ENCODE measurements at regions not wholly inside any gene's neighbourhood (a gene's known extent, or its start where the extent isn't known, plus 50 kb on each side); places are given as distances from the start of the nearest gene placed in this dataset.

DNA sequence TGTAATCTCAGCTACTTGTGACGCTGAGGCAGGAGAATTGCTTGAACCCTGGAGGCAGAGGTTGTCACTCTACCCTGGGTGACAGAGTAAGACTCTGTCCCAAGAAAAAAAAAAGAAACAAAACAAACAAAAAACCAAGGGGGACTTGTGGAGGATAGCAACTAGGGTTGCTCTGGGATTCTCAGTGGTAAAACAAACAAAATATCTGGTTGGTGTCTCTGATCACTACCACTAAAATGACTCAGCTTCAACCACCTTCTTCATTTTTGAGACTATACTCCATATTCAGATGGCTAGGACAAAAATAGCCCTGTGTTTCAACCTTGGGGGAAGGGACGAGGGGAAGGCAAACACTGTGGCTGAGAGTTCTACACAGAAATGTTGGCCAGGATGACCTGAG, 110.3 kb downstream of the ARRDC3 start:
- DNase-seq, result peak; percentile 68
- no peaks in the 10 kb centered on the region for H3K27me3 Mint-ChIP-seq (ENCODE audit: insufficient read depth)
- H3K4me3 Mint-ChIP-seq, result 0 out of 2 replicates have a peak overlapping the region, but pooled peaks have one; percentile 5
- TF ChIP-seq, protein P1, sequence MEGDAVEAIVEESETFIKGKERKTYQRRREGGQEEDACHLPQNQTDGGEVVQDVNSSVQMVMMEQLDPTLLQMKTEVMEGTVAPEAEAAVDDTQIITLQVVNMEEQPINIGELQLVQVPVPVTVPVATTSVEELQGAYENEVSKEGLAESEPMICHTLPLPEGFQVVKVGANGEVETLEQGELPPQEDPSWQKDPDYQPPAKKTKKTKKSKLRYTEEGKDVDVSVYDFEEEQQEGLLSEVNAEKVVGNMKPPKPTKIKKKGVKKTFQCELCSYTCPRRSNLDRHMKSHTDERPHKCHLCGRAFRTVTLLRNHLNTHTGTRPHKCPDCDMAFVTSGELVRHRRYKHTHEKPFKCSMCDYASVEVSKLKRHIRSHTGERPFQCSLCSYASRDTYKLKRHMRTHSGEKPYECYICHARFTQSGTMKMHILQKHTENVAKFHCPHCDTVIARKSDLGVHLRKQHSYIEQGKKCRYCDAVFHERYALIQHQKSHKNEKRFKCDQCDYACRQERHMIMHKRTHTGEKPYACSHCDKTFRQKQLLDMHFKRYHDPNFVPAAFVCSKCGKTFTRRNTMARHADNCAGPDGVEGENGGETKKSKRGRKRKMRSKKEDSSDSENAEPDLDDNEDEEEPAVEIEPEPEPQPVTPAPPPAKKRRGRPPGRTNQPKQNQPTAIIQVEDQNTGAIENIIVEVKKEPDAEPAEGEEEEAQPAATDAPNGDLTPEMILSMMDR (IDR thresholded peaks at IDR 0.05), result no peak
- peak overlapping the region; percentile 52 for H3K27ac Mint-ChIP-seq
- H3K4me1 Mint-ChIP-seq (ENCODE audit: low read depth), result peaks cover 22% of the 10 kb centered on the region
- no peaks in the 10 kb centered on the region for H3K36me3 Mint-ChIP-seq (ENCODE audit: low read depth)
- no peaks in the 10 kb centered on the region for H3K9me3 Mint-ChIP-seq

DNA sequence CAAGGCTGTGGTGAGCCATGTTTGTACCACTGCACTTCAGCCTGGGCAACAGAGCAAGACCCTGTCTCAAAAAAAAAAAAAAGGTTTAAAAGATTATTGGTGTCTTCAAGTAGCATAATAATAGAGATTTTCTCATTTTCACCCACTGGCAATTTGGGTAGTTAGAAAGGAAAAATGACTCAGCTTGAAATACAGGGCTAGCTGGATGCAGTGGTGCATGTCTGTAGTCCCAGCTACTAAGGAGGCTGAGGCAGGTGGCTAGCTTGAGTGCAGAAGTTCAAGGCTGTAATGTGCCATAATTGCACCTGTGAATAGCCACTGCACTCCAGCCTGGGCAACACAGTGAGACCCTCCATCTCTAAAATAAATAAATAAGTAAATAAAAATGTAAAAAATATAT, 111.1 kb downstream of the ARRDC3 start:
- Mint-ChIP-seq H3K27ac (no peak overlapping the region), H3K4me3 (no peak overlapping the region), H3K27me3 (ENCODE audit: insufficient read depth) (no peaks in the 10 kb centered on the region), H3K9me3 (no peaks in the 10 kb centered on the region), H3K36me3 (ENCODE audit: low read depth) (no peaks in the 10 kb centered on the region), H3K4me1 (ENCODE audit: low read depth) (peaks cover 17% of the 10 kb centered on the region)
- DNase-seq, result no peak
- TF ChIP-seq, protein P1 (IDR thresholded peaks at IDR 0.05), result no peak

- H3K36me3 Mint-ChIP-seq (ENCODE audit: low read depth), result no peaks in the 10 kb centered on the region
- no peak for DNase-seq
- H3K27ac Mint-ChIP-seq, result no peak overlapping the region
- no peaks in the 10 kb centered on the region for H3K27me3 Mint-ChIP-seq (ENCODE audit: insufficient read depth)
- no peaks in the 10 kb centered on the region for H3K9me3 Mint-ChIP-seq
- H3K4me1 Mint-ChIP-seq (ENCODE audit: low read depth), result peaks cover 24% of the 10 kb centered on the region
- TF ChIP-seq, protein P1 (IDR thresholded peaks at IDR 0.05), result no peak
- no peak overlapping the region for H3K4me3 Mint-ChIP-seq
Observed at GRCh38 chr5:91269198-91269597, 113.9 kb downstream of the ARRDC3 start.

DNA sequence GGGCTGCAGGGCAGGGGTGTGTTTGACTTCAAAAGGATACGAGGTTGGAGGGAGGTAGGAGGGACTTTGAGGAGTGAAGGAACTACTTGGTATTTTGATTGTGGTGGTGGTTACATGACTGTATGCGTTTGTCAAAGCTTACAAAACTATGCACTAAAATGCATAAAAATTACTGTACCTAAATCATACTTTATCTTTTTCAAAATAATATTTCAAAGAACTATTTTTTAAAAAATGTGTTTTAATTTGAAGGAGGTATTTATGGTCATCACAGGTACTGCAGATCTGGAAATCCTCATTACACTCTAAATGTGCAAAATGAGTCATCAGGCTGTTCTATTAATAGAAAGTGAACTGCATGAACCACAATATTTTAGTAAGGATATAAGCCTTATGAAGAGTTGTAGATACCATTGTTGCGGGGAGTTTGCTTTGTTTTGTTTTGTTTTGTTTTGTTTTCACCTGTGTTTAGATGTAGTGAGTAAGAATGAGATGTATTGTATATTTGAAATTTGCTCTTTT, 116.9 kb downstream of the ARRDC3 start:
- TF ChIP-seq, protein P1 (IDR thresholded peaks at IDR 0.05), result peak; percentile 62
- Mint-ChIP-seq H3K27ac (no peak overlapping the region), H3K4me1 (ENCODE audit: low read depth) (peaks cover 15% of the 10 kb centered on the region), H3K27me3 (ENCODE audit: insufficient read depth) (no peaks in the 10 kb centered on the region), H3K9me3 (no peaks in the 10 kb centered on the region), H3K4me3 (peak overlapping the region; percentile 39; the same call in 1 of the 2 replicates), H3K36me3 (ENCODE audit: low read depth) (no peaks in the 10 kb centered on the region)
- peak; percentile 68 for DNase-seq

- TF ChIP-seq, protein P1 (IDR thresholded peaks at IDR 0.05), result no peak
- no peaks in the 10 kb centered on the region for H3K9me3 Mint-ChIP-seq
- H3K4me1 Mint-ChIP-seq (ENCODE audit: low read depth), result peaks cover 15% of the 10 kb centered on the region
- H3K27me3 Mint-ChIP-seq (ENCODE audit: insufficient read depth), result no peaks in the 10 kb centered on the region
- H3K27ac Mint-ChIP-seq, result no peak overlapping the region
- DNase-seq, result no peak
- H3K4me3 Mint-ChIP-seq, result no peak overlapping the region
- H3K36me3 Mint-ChIP-seq (ENCODE audit: low read depth), result no peaks in the 10 kb centered on the region
Observed at GRCh38 chr5:91264311-91265051, 118.6 kb downstream of the ARRDC3 start.
